VCaP (cell line): ENCODE measurements at regions not wholly inside any gene's neighbourhood (a gene's known extent, or its start where the extent isn't known, plus 50 kb on each side); places are given as distances from the start of the nearest gene placed in this dataset.

ENCODE experiments used
- H3K27ac ChIP-seq: fragments of 450-650 bp; 2 replicates; pipeline ENCODE4 v1.5.1; 2017
- TF ChIP-seq, protein P1 (sequence below): fragments of 450-650 bp; conservative IDR thresholded peaks from 2 replicates; pipeline ENCODE4 v1.5.1; 2017; ENCODE audit warnings: mild to moderate bottlenecking, moderate library complexity

DNA sequence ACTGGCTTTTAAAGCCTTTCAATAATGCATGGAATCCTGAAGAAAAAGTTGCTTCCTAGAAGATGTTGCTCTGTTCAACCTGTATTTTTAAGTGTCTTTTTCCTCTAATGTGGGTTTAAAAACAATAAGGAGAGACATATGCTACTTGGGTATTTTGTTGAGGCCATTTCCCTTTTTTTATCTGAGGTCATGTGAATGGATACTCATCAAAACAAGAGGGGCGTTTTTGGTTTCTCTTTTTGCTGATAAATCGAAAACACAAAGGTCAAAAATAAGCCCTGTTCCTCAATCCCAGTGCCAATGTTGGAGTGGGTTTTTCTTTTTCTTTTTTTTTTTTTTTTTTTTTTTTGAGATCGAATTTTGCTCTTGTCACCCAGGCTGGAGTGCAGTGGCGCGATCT is 468.0 kb upstream of the RBFOX1 start:
- TF ChIP-seq, protein P1, sequence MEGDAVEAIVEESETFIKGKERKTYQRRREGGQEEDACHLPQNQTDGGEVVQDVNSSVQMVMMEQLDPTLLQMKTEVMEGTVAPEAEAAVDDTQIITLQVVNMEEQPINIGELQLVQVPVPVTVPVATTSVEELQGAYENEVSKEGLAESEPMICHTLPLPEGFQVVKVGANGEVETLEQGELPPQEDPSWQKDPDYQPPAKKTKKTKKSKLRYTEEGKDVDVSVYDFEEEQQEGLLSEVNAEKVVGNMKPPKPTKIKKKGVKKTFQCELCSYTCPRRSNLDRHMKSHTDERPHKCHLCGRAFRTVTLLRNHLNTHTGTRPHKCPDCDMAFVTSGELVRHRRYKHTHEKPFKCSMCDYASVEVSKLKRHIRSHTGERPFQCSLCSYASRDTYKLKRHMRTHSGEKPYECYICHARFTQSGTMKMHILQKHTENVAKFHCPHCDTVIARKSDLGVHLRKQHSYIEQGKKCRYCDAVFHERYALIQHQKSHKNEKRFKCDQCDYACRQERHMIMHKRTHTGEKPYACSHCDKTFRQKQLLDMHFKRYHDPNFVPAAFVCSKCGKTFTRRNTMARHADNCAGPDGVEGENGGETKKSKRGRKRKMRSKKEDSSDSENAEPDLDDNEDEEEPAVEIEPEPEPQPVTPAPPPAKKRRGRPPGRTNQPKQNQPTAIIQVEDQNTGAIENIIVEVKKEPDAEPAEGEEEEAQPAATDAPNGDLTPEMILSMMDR = no peak
- H3K27ac ChIP-seq = no peak overlapping the region

DNA sequence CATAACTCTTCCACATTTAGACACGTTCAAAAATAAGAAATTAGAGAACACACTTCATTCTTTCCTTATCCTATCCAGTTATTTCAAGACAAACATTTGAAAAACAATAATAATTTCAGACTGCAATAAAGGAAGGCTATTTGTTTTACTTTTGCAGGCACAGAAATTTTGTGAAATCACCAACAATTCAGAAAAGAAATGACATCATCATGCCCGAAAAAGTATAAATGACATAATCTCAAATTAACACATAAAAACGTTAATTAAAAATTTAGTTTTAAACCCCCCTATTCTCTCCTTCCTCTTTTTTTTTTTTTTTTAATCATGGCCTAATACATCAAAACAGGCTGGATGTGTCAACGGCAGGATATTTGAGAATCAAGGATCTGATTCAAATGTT is 468.4 kb upstream of the RBFOX1 start:
- TF ChIP-seq, protein P1 = no peak

DNA sequence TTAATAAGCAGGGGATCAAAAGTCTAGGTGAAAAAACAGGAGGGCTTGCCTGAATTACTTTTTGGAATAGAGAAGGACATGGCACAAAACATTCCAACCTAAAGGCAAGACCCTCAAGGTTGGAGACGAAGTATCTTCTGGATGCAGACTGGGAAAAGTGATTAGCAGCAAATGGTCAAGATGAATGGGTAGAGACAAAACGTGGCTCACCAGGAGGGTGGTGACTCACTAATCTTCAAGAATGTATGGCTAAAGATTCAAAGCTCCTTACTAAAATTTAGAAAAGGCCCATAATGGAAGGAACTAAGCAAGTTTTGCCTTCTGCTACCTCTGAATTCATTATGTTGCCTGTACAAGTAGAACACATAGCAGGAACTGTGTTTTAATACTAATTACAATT is 469.5 kb upstream of the RBFOX1 start:
- H3K27ac ChIP-seq = no peak overlapping the region
- TF ChIP-seq, protein P1 = no peak

More for the DNA sequence above, 468.4 kb upstream of the RBFOX1 start:
- H3K27ac ChIP-seq = no peak overlapping the region

DNA sequence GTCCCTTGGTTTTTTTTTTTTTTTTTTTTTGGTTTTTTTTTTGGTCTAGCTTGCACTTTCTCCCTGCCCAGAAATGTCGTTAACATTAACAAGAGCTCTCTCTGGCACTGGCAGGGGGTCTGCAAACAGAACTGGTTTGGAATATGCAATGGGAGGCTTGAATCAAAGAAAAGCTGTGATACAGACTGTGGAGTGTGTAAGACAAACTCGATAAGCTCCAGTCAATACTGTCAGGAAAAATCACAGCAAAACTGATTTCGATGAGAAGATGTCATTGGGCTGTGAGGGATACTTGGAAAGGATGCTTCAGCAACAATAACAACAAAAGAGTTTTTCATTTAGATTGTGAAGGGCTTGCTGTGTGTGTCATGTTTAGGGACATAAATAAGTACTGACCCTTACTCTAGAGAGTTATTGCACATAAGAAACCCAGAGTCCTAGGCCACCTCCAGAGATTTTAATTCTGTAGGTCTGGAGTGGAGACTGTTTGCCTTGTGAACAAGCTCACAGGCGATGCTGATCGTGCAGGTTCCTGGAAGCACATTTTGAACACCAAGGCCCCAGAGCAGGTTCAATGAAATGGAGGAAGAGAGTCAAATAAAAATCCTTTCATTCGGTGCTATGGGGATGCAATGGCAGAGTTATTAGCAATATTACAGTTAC is 470.7 kb upstream of the RBFOX1 start:
- H3K27ac ChIP-seq = no peak overlapping the region
- TF ChIP-seq, protein P1 = no peak

DNA sequence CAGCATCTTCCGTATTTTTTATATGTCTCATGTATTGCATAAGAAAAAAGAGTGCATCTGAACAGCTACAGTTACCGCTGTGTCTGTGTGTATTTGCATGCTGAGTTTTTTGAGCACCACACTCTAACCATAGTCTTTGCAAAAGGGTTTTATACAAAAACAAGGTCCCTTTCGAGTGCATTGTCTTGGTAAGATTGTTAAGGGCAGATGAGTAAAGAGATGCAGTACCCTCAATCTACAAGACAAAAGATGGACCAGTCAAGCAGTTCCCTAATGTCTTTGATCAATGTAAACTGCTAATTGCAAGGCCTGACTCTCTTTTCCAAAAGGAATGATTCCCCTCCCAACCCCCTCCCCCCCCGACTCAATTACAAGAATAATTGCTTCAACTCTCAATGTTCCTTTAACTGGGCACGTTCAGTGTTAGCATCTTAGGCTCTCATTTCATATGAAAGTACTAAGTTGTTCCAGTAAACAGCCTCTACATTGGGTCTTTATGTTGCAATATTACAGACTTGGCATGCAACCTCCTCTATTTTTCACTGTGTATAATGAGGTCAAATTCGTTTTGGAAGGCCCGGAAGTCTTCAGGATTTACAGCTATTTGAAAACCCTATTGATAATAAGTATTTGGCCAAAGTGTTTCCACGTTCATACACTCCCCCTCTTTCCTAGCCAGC is 471.4 kb upstream of the RBFOX1 start:
- H3K27ac ChIP-seq = no peak overlapping the region

DNA sequence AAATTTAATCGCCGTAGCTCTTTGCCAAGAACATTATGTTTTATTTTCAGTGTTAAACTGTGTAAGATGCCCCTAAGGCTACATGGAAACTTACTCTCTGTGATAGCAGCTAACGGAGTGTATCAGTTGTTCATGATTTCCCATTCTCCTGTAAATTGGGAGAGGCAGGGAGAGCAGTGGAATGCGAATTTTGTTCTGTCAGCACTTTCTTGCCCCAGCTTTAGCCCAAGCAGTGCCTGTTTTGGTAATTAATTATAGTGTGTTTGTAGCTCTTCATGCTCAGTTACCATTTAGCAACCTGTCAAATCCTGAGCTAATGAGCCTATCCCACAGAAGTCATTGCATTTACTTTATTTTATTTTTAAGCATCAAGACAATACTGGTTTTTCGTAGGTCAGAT is 475.1 kb upstream of the RBFOX1 start:
- TF ChIP-seq, protein P1 = no peak
- H3K27ac ChIP-seq = no peak overlapping the region

More for the DNA sequence above, 471.4 kb upstream of the RBFOX1 start:
- TF ChIP-seq, protein P1 = no peak

DNA sequence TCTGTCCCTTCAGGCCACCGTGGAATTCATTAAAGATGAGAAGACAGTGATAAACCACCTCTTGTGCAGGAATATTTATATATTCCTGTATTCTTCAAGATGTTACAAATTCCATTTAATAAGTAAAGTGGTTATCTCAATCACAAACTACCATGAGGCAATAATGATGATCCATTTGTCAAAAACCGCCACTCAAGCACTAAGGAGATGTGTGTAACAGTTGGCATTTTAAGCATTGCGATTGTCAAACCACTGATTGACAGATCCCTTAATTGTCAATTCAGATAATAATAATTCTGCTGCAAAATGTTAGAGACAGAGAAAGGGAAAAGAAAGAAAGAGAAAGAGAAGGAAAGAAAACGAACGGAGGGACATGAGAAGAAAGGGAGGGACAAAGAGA is 476.1 kb upstream of the RBFOX1 start:
- TF ChIP-seq, protein P1 = no peak
- no peak overlapping the region for H3K27ac ChIP-seq
